H1 (cell line): ENCODE measurements at regions not wholly inside any gene's neighbourhood (a gene's known extent, or its start where the extent isn't known, plus 50 kb on each side); places are given as distances from the start of the nearest gene placed in this dataset.

Source experiments
- ATF2 ChIP-seq: IDR thresholded peaks from 2 replicates; pipeline ENCODE4 v1.6.1; 2012; ENCODE audit warnings: low read length, inconsistent platforms
- CTBP2 ChIP-seq: IDR thresholded peaks from 2 replicates; pipeline ENCODE4 v1.7.0; 2011; ENCODE audit warnings: borderline replicate concordance, mild to moderate bottlenecking, moderate library complexity, mixed read lengths, low read length; ENCODE audit not compliant: insufficient read depth, insufficient read length
- GABPA ChIP-seq: IDR thresholded peaks from 2 replicates; pipeline ENCODE4 v1.6.1; 2011; ENCODE audit warnings: mild to moderate bottlenecking, low read length, moderate library complexity, borderline replicate concordance; ENCODE audit not compliant: insufficient read depth
- HDAC2 ChIP-seq, 2 experiments: fragments of 300-600 bp in 1 of 2; sonication (generic) in 1 of 2; IDR thresholded peaks; 2 replicates each; pipeline ENCODE4 v1.6.1; 2011 to 2012; ENCODE audit warnings: low read depth in 2 of 2, low read length in 2 of 2, mild to moderate bottlenecking in 2 of 2, moderate library complexity in 2 of 2, borderline replicate concordance in 1 of 2, inconsistent platforms in 1 of 2
- SRF ChIP-seq: IDR thresholded peaks from 2 replicates; pipeline ENCODE4 v1.6.1; 2011; ENCODE audit warnings: mild to moderate bottlenecking, low read depth, low read length, moderate library complexity

DNA sequence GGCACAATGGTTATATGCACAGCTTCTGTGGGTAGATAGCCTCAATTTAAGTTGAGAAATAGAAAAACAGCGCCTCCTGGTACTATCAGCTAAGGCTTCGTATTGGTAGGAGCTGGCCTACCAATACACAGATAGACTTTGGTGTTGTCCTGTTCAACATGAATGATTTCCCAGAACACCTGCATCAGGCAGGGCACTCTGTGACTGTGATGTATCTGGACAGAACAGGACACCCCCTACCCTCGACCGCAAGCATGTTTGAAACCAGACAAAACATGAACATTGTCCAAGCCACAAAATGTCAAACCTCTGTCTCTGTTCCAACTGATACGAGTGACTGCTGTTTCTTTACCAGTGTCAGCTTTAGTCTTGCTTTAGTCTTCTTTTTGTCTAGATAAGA lies 144.9 kb downstream of the HAPSTR1 start (continued):
- no peak for TF ChIP-seq GABPA
- no peak for TF ChIP-seq ATF2
- no peak for TF ChIP-seq CTBP2
- TF ChIP-seq SRF: no peak
- no peak for TF ChIP-seq HDAC2 (IDR thresholded peaks at IDR 0.05; ENCODE audit: borderline replicate concordance in 1 of 2, low read depth in 2 of 2, low read length in 2 of 2)
- TF ChIP-seq, all 59 proteins: peak for 0
